ENCODE measurements at regions not wholly inside any gene's neighbourhood (a gene's known extent, or its start where the extent isn't known, plus 50 kb on each side); places are given as distances from the start of the nearest gene placed in this dataset.

GRCh38 chr20:47861116-47861515, 75.8 kb upstream of the SULF2 start:
- Histone ChIP-seq H3K36me3 (no peaks in the 10 kb centered on the region), H3K27ac (no peak overlapping the region), H3K27me3 (peaks cover 25% of the 10 kb centered on the region), H3K4me3 (ENCODE audit: low read depth in 1 of 2, low read length in 1 of 2) (no peak overlapping the region), H3K4me1 (ENCODE audit: control insufficient read depth in 1 of 2, insufficient read depth in 1 of 2, low read depth in 1 of 2, low read length in 1 of 2) (no peaks in the 10 kb centered on the region), H3K9me3 (no peaks in the 10 kb centered on the region)
- no peak for TF ChIP-seq CTCF (IDR thresholded peaks at IDR 0.05)

GRCh38 chr20:47860049-47860830, 75.0 kb upstream of the SULF2 start:
- Histone ChIP-seq H3K36me3 (no peaks in the 10 kb centered on the region), H3K9me3 (no peaks in the 10 kb centered on the region), H3K4me1 (ENCODE audit: control insufficient read depth in 1 of 2, insufficient read depth in 1 of 2, low read depth in 1 of 2, low read length in 1 of 2) (no peaks in the 10 kb centered on the region), H3K27ac (no peak overlapping the region), H3K4me3 (ENCODE audit: low read depth in 1 of 2, low read length in 1 of 2) (no peak overlapping the region), H3K27me3 (peaks cover 25% of the 10 kb centered on the region)
- no peak for TF ChIP-seq CTCF (IDR thresholded peaks at IDR 0.05)

- H3K9me3 ChIP-seq: no peaks in the 10 kb centered on the region
- no peaks in the 10 kb centered on the region for H3K4me1 ChIP-seq (ENCODE audit: control insufficient read depth in 1 of 2, insufficient read depth in 1 of 2, low read depth in 1 of 2, low read length in 1 of 2)
- TF ChIP-seq CTCF (IDR thresholded peaks at IDR 0.05): no peak
- H3K4me3 ChIP-seq (ENCODE audit: low read depth in 1 of 2, low read length in 1 of 2): no peak overlapping the region
- no peaks in the 10 kb centered on the region for H3K36me3 ChIP-seq
- no peak overlapping the region for H3K27ac ChIP-seq
- peaks cover 17% of the 10 kb centered on the region for H3K27me3 ChIP-seq
These were observed 74.0 kb upstream of the SULF2 start for GRCh38 chr20:47859278-47859677.

GRCh38 chr20:47857569-47858464, 72.5 kb upstream of the SULF2 start:
- H3K4me1 ChIP-seq (ENCODE audit: control insufficient read depth in 1 of 2, insufficient read depth in 1 of 2, low read depth in 1 of 2, low read length in 1 of 2): no peaks in the 10 kb centered on the region
- peaks cover 4% of the 10 kb centered on the region for H3K27me3 ChIP-seq
- no peaks in the 10 kb centered on the region for H3K36me3 ChIP-seq
- H3K4me3 ChIP-seq (ENCODE audit: low read depth in 1 of 2, low read length in 1 of 2): no peak overlapping the region
- H3K9me3 ChIP-seq: no peaks in the 10 kb centered on the region
- no peak overlapping the region for H3K27ac ChIP-seq
- TF ChIP-seq CTCF (IDR thresholded peaks at IDR 0.05): no peak

- Histone ChIP-seq H3K9me3 (no peaks in the 10 kb centered on the region), H3K4me3 (ENCODE audit: low read depth in 1 of 2, low read length in 1 of 2) (no peak overlapping the region), H3K27ac (no peak overlapping the region), H3K36me3 (no peaks in the 10 kb centered on the region), H3K4me1 (ENCODE audit: control insufficient read depth in 1 of 2, insufficient read depth in 1 of 2, low read depth in 1 of 2, low read length in 1 of 2) (no peaks in the 10 kb centered on the region), H3K27me3 (no peaks in the 10 kb centered on the region)
- TF ChIP-seq CTCF (IDR thresholded peaks at IDR 0.05): no peak
These were observed 71.9 kb upstream of the SULF2 start for GRCh38 chr20:47857187-47857568.
